H1 (cell line): ENCODE measurements at regions not wholly inside any gene's neighbourhood (a gene's known extent, or its start where the extent isn't known, plus 50 kb on each side); places are given as distances from the start of the nearest gene placed in this dataset.

ENCODE experiments used
- CTCF ChIA-PET: fragments of 300-600 bp; sonication (Branson Sonifier 250); formaldehyde crosslinking; loops from one replicate; lab custom pipeline; 2021; ENCODE audit not compliant: partially characterized antibody; lab: Charles Lee
- POLR2A ChIA-PET: fragments of 300-600 bp; sonication (Branson Sonifier 250); formaldehyde crosslinking; loops from one replicate; lab custom pipeline; 2021; ENCODE audit warnings: inconsistent platforms; ENCODE audit not compliant: partially characterized antibody; lab: Charles Lee
- DNase-seq, 2 experiments: peaks; one replicate each; pipeline versions ENCODE4 v3.0.0 to v3.0.0-alpha.2; 2010 to 2022; ENCODE audit warnings: low spot score in 2 of 2, low read depth in 1 of 2, mixed read lengths in 1 of 2
- FAIRE-seq: peaks from 2 replicates; lab custom pipeline; 2011; peaks lifted over from hg19 to GRCh38; lab: Jason Lieb, UNC
- H2AFZ ChIP-seq: 2 replicates; pipeline ENCODE4 v1.8.1; 2012; ENCODE audit warnings: low read length, inconsistent platforms
- H2AK5ac ChIP-seq: 2 replicates; pipeline ENCODE4 v1.6.1; 2013; ENCODE audit warnings: low read depth, low read length
- H2BK120ac ChIP-seq: replicated peaks from 2 replicates; pipeline ENCODE3; 2013; ENCODE audit warnings: low read depth, low read length, inconsistent platforms
- H2BK12ac ChIP-seq: 2 replicates; pipeline ENCODE4 v1.6.1; 2013; ENCODE audit warnings: low read depth, low read length
- H2BK15ac ChIP-seq: 2 replicates; pipeline ENCODE4 v1.6.1; 2013; ENCODE audit warnings: low read length
- H2BK20ac ChIP-seq: 2 replicates; pipeline ENCODE4 v1.6.1; 2013; ENCODE audit warnings: low read length
- H2BK5ac ChIP-seq: 2 replicates; pipeline ENCODE4 v1.6.1; 2013; ENCODE audit warnings: low read depth, low read length
- H3K14ac ChIP-seq: 2 replicates; pipeline ENCODE4 v1.6.1; 2013; ENCODE audit warnings: inconsistent platforms; ENCODE audit not compliant: insufficient read length
- H3K18ac ChIP-seq: 2 replicates; pipeline ENCODE4 v1.6.1; 2013; ENCODE audit warnings: low read length; ENCODE audit errors: extremely low read depth
- H3K23ac ChIP-seq: 2 replicates; pipeline ENCODE4 v1.6.1; 2013; ENCODE audit warnings: inconsistent platforms; ENCODE audit not compliant: insufficient read length
- H3K23me2 ChIP-seq: 2 replicates; pipeline ENCODE4 v1.6.1; 2013; ENCODE audit warnings: low read depth, low read length
- H3K27ac ChIP-seq: 2 replicates; pipeline ENCODE4 v1.6.1; 2011; ENCODE audit warnings: low read depth, low read length, inconsistent platforms
- H3K27me3 ChIP-seq, 4 experiments: replicated peaks in 1 of 4; 1 replicate in 1 of 4; 2 replicates in 3 of 4; pipeline versions ENCODE4 v1.6.1 to v1.8.1; 2011 to 2013; ENCODE audit warnings: low read length in 3 of 4, mild to moderate bottlenecking in 3 of 4, inconsistent platforms in 2 of 4, mixed read lengths in 2 of 4, moderate library complexity in 1 of 4; ENCODE audit not compliant: control insufficient read depth in 3 of 4, insufficient read depth in 3 of 4; ENCODE audit errors: extremely low read depth in 1 of 4
- H3K36me3 ChIP-seq, 4 experiments: 2 replicates each; pipeline versions ENCODE4 v1.6.1 to v1.8.1; 2011 to 2013; ENCODE audit warnings: mild to moderate bottlenecking in 4 of 4, low read length in 3 of 4, moderate library complexity in 2 of 4, control low read depth in 1 of 4, inconsistent platforms in 1 of 4; ENCODE audit not compliant: insufficient read depth in 4 of 4, control insufficient read depth in 2 of 4
- H3K4ac ChIP-seq: replicated peaks from 2 replicates; pipeline ENCODE3; 2013; ENCODE audit warnings: low read length, low read depth, mixed read lengths, inconsistent platforms; ENCODE audit not compliant: insufficient read length
- H3K4me1 ChIP-seq, 4 experiments: replicated peaks in 1 of 4; 1 replicate in 1 of 4; 2 replicates in 3 of 4; pipeline versions ENCODE4 v1.6.1 to v1.8.1; 2011 to 2013; ENCODE audit warnings: low read length in 3 of 4, inconsistent platforms in 2 of 4, mixed read lengths in 1 of 4; ENCODE audit not compliant: insufficient read depth in 4 of 4, control insufficient read depth in 3 of 4
- H3K4me2 ChIP-seq, 2 experiments: 2 replicates each; pipeline versions ENCODE4 v1.6.1 to v1.8.1; 2011 to 2013; ENCODE audit warnings: low read depth in 2 of 2, low read length in 2 of 2, control low read depth in 1 of 2, inconsistent platforms in 1 of 2, mild to moderate bottlenecking in 1 of 2; ENCODE audit not compliant: insufficient read depth in 1 of 2
- H3K4me3 ChIP-seq, 4 experiments: fragments of 200-600, 300-600 bp in 1 of 4; sonication (generic), shearing (Covaris generic), sonication (Bioruptor Twin) in 1 of 4; 2 replicates each; pipeline versions ENCODE4 v1.5.1 to v1.8.1; 2011 to 2016; ENCODE audit warnings: low read length in 4 of 4, low read depth in 3 of 4, control low read depth in 2 of 4, inconsistent platforms in 2 of 4, mild to moderate bottlenecking in 2 of 4, mixed read lengths in 1 of 4, moderate library complexity in 1 of 4; ENCODE audit not compliant: insufficient read depth in 2 of 4; ENCODE audit errors: extremely low read depth in 1 of 4
- H3K56ac ChIP-seq: replicated peaks from 2 replicates; pipeline ENCODE3; 2013; ENCODE audit warnings: low read depth, mild to moderate bottlenecking, mixed read lengths, low read length, inconsistent platforms; ENCODE audit not compliant: insufficient read length
- H3K79me1 ChIP-seq: 2 replicates; pipeline ENCODE4 v1.6.1; 2013; ENCODE audit warnings: low read depth, low read length, control low read depth
- H3K79me2 ChIP-seq, 2 experiments: 2 replicates each; pipeline versions ENCODE4 v1.6.1 to v1.8.1; 2012 to 2013; ENCODE audit warnings: low read length in 2 of 2, mild to moderate bottlenecking in 2 of 2, inconsistent platforms in 1 of 2; ENCODE audit not compliant: insufficient read depth in 2 of 2, control insufficient read depth in 1 of 2
- H3K9ac ChIP-seq, 4 experiments: replicated peaks in 1 of 4; 1 replicate in 1 of 4; 2 replicates in 3 of 4; pipeline versions ENCODE4 v1.6.1 to v1.8.1; 2011 to 2013; ENCODE audit warnings: low read depth in 3 of 4, low read length in 3 of 4, control low read depth in 2 of 4, mild to moderate bottlenecking in 2 of 4, moderate library complexity in 2 of 4, inconsistent platforms in 1 of 4; ENCODE audit errors: extremely low read depth in 1 of 4
- H3K9me3 ChIP-seq, 2 experiments: 2 replicates each; pipeline versions ENCODE4 v1.6.1 to v1.8.1; 2012 to 2013; ENCODE audit warnings: mild to moderate bottlenecking in 2 of 2, moderate library complexity in 2 of 2, control low read depth in 1 of 2, inconsistent platforms in 1 of 2, low read depth in 1 of 2, low read length in 1 of 2, mixed read lengths in 1 of 2; ENCODE audit not compliant: insufficient read depth in 2 of 2
- H4K20me1 ChIP-seq, 2 experiments: replicated peaks in 1 of 2; 2 replicates each; pipeline versions ENCODE3 to v1.8.1; 2011 to 2013; ENCODE audit warnings: inconsistent platforms in 2 of 2, low read length in 2 of 2, mild to moderate bottlenecking in 1 of 2; ENCODE audit not compliant: insufficient read depth in 2 of 2, control insufficient read depth in 1 of 2
- H4K5ac ChIP-seq: 2 replicates; pipeline ENCODE4 v1.6.1; 2013; ENCODE audit warnings: low read length, low read depth, mixed read lengths, inconsistent platforms; ENCODE audit not compliant: insufficient read length
- H4K8ac ChIP-seq: 2 replicates; pipeline ENCODE4 v1.8.0; 2013; ENCODE audit warnings: mild to moderate bottlenecking, moderate library complexity, low read length, inconsistent platforms; ENCODE audit not compliant: insufficient read depth; ENCODE audit errors: extremely low read depth
- H4K91ac ChIP-seq: replicated peaks from 2 replicates; pipeline ENCODE3; 2013; ENCODE audit warnings: low read length, mixed read lengths, inconsistent platforms; ENCODE audit not compliant: insufficient read length
- ATF2 ChIP-seq: IDR thresholded peaks from 2 replicates; pipeline ENCODE4 v1.6.1; 2012; ENCODE audit warnings: low read length, inconsistent platforms
- BRCA1 ChIP-seq: IDR thresholded peaks from 2 replicates; pipeline ENCODE4 v1.6.1; 2012; ENCODE audit warnings: low read depth, low read length, improper control_type of control experiment
- CBX8 ChIP-seq: fragments of 300-800, 300-1000 bp; sonication (generic); IDR thresholded peaks from 2 replicates; pipeline ENCODE4 v1.7.1; 2016; ENCODE audit warnings: low read depth, low read length, borderline replicate concordance
- CHD2 ChIP-seq: IDR thresholded peaks from 2 replicates; pipeline ENCODE4 v1.6.1; 2012; ENCODE audit warnings: low read length, improper control_type of control experiment
- EGR1 ChIP-seq: IDR thresholded peaks from 2 replicates; pipeline ENCODE4 v1.6.1; 2011; ENCODE audit warnings: low read depth, low read length, borderline replicate concordance
- EZH2 ChIP-seq: fragments of 200-600 bp; sonication (generic); IDR thresholded peaks from 2 replicates; pipeline ENCODE4 v1.7.1; 2012; ENCODE audit warnings: low read depth, mild to moderate bottlenecking, moderate library complexity, low read length, inconsistent platforms; ENCODE audit not compliant: severe bottlenecking
- GABPA ChIP-seq: IDR thresholded peaks from 2 replicates; pipeline ENCODE4 v1.6.1; 2011; ENCODE audit warnings: mild to moderate bottlenecking, low read length, moderate library complexity, borderline replicate concordance; ENCODE audit not compliant: insufficient read depth
- JUND ChIP-seq: IDR thresholded peaks from 2 replicates; pipeline ENCODE4 v1.6.1; 2011; ENCODE audit warnings: mild to moderate bottlenecking, improper control_type of control experiment, low read length
- KDM1A ChIP-seq: fragments of 200-600, 300-600 bp; sonication (generic); IDR thresholded peaks from 2 replicates; pipeline ENCODE4 v1.7.1; 2016; ENCODE audit warnings: mild to moderate bottlenecking, low read length, borderline replicate concordance
- PHF8 ChIP-seq: fragments of 200-600 bp; sonication (generic); conservative IDR thresholded peaks from 2 replicates; pipeline ENCODE4 v1.7.1; 2012; ENCODE audit warnings: low read depth, mild to moderate bottlenecking, inconsistent platforms, low read length, moderate library complexity
- POLR2A ChIP-seq, 2 experiments: IDR thresholded peaks; 1 replicate in 1 of 2; 2 replicates in 1 of 2; pipeline ENCODE4 v1.6.1; 2011; ENCODE audit warnings: low read depth in 2 of 2, low read length in 2 of 2, mild to moderate bottlenecking in 2 of 2; ENCODE audit errors: control extremely low read depth in 1 of 2
- SIX5 ChIP-seq: IDR thresholded peaks from 2 replicates; pipeline ENCODE4 v1.6.1; 2011; ENCODE audit warnings: mild to moderate bottlenecking, low read depth, low read length
- SRF ChIP-seq: IDR thresholded peaks from 2 replicates; pipeline ENCODE4 v1.6.1; 2011; ENCODE audit warnings: mild to moderate bottlenecking, low read depth, low read length, moderate library complexity
- TBP ChIP-seq: IDR thresholded peaks from 2 replicates; pipeline ENCODE4 v1.6.1; 2011; ENCODE audit warnings: low read depth, low read length, improper control_type of control experiment
- TEAD4 ChIP-seq: IDR thresholded peaks from 2 replicates; pipeline ENCODE4 v1.6.1; 2012; ENCODE audit warnings: low read depth, low read length, inconsistent platforms, mixed read lengths
- WGBS, 2 experiments: shearing (Covaris generic) in 1 of 2; methylation state at CpG; one replicate each; pipeline versions ENCODE4 v1.1.6 to v1.1.7; 2013 to 2015; ENCODE audit warnings: low lambda C conversion rate in 2 of 2, mixed read lengths in 2 of 2, inconsistent platforms in 1 of 2, low coverage in 1 of 2, missing lambda C conversion rate in 1 of 2; ENCODE audit not compliant: insufficient replicate concordance in 2 of 2, insufficient coverage in 1 of 2, insufficient read length in 1 of 2; ENCODE audit errors: extremely low coverage in 1 of 2, missing lambda C conversion rate in 1 of 2; 5-methylcytosine and 5-hydroxymethylcytosine counted together

- no peak overlapping the region for H2AK5ac ChIP-seq
- no peak overlapping the region for H3K4ac ChIP-seq
- no peaks in the 10 kb centered on the region; a peak in 1 of 7 replicates for H3K27me3 ChIP-seq
- H3K23ac ChIP-seq = no peak overlapping the region
- H2BK12ac ChIP-seq = no peak overlapping the region
- no peak overlapping the region for H2BK15ac ChIP-seq
- no peak overlapping the region for H4K8ac ChIP-seq
- H3K4me1 ChIP-seq = no peaks in the 10 kb centered on the region
- no peak overlapping the region for H2BK20ac ChIP-seq
- no peaks in the 10 kb centered on the region for H3K36me3 ChIP-seq
- ChIA-PET CTCF (no interaction called here), POLR2A (no interaction called here)
- no peak overlapping the region for H2BK5ac ChIP-seq
- no peak overlapping the region for H3K27ac ChIP-seq
- no peak overlapping the region for H3K14ac ChIP-seq
- no peak overlapping the region for H2BK120ac ChIP-seq
- DNase-seq = no peak
- no peak overlapping the region for H4K5ac ChIP-seq
- no peaks in the 10 kb centered on the region; a peak in 1 of 4 replicates for H3K9me3 ChIP-seq
- no peak overlapping the region for H3K56ac ChIP-seq
- no peak for FAIRE-seq
- H3K23me2 ChIP-seq = no peaks in the 10 kb centered on the region
- H3K4me2 ChIP-seq = no peak overlapping the region
- H3K18ac ChIP-seq = no peak overlapping the region
- no peaks in the 10 kb centered on the region for H4K20me1 ChIP-seq
- WGBS, 2 experiments = 91% methylated on average over 8 of the region's 8 CpGs; no CpG with 5 or more reads in 1 of the 2 experiments
- H3K79me1 ChIP-seq = no peaks in the 10 kb centered on the region
- no peak overlapping the region for H4K91ac ChIP-seq
- no peaks in the 10 kb centered on the region for H3K79me2 ChIP-seq
- no peak overlapping the region for H3K9ac ChIP-seq
- H2AFZ ChIP-seq = no peak overlapping the region
- H3K4me3 ChIP-seq = no peak overlapping the region
- TF ChIP-seq JUND (no peak), CHD2 (no peak), SRF (no peak), ATF2 (no peak), EZH2 (no peak), CBX8 (no peak), EGR1 (no peak), GABPA (no peak), TBP (no peak), KDM1A (no peak), POLR2A (IDR thresholded peaks at IDR 0.05; ENCODE audit: control extremely low read depth in 1 of 2, low read depth in 2 of 2, low read length in 2 of 2) (no peak), TEAD4 (no peak), SIX5 (no peak), PHF8 (no peak), BRCA1 (no peak)
Observed at GRCh38 chr10:78730754-78731153, 338.0 kb upstream of the ZMIZ1 start.
